Small intestine (tissue), 7 donors: ENCODE measurements at regions not wholly inside any gene's neighbourhood (a gene's known extent, or its start where the extent isn't known, plus 50 kb on each side); places are given as distances from the start of the nearest gene placed in this dataset.
"Not testable (repeated sequence)": the region's sequence is repeated elsewhere in the genome, so short reads cannot be mapped to it uniquely, and the experiment has no call there.

Experiments
- DNase-seq, 2 donors: peaks; one replicate each; pipeline versions ENCODE4 v3.0.0 to v3.0.0-alpha.2; 2013
- FAIRE-seq: peaks from 2 replicates; lab custom pipeline; 2012; peaks lifted over from hg19 to GRCh38; lab: Jason Lieb, UNC
- H3K27ac ChIP-seq, 3 donors: one replicate each; pipeline ENCODE4 v1.5.1; 2013; ENCODE audit warnings: low read length in 2 of 3, mild to moderate bottlenecking in 2 of 3, control low read depth in 1 of 3, inconsistent platforms in 1 of 3, low read depth in 1 of 3, moderate library complexity in 1 of 3
- H3K27me3 ChIP-seq, 3 donors: one replicate each; pipeline ENCODE4 v1.6.1; 2013; ENCODE audit warnings: low read length in 3 of 3, inconsistent platforms in 1 of 3; ENCODE audit not compliant: control insufficient read depth in 3 of 3, insufficient read depth in 3 of 3
- H3K36me3 ChIP-seq, 3 donors: one replicate each; pipeline ENCODE4 v1.6.1; 2013; ENCODE audit warnings: low read length in 3 of 3, inconsistent platforms in 1 of 3, low read depth in 1 of 3, mild to moderate bottlenecking in 1 of 3, moderate library complexity in 1 of 3; ENCODE audit not compliant: control insufficient read depth in 3 of 3, insufficient read depth in 2 of 3
- H3K4me1 ChIP-seq, 3 donors: one replicate each; pipeline ENCODE4 v1.6.1; 2013; ENCODE audit warnings: low read length in 2 of 3, inconsistent platforms in 1 of 3, low read depth in 1 of 3, mild to moderate bottlenecking in 1 of 3, moderate library complexity in 1 of 3; ENCODE audit not compliant: control insufficient read depth in 3 of 3, insufficient read depth in 2 of 3
- H3K4me3 ChIP-seq, 3 donors: one replicate each; pipeline ENCODE4 v1.5.1; 2013; ENCODE audit warnings: low read length in 3 of 3, control low read depth in 1 of 3, inconsistent platforms in 1 of 3, low read depth in 1 of 3, mild to moderate bottlenecking in 1 of 3, moderate library complexity in 1 of 3
- H3K9me3 ChIP-seq, 2 donors: one replicate each; pipeline ENCODE4 v1.6.1; 2013; ENCODE audit warnings: low read depth in 1 of 2, low read length in 1 of 2; ENCODE audit not compliant: control insufficient read depth in 2 of 2, insufficient read depth in 1 of 2
- WGBS, 3 donors: extraction: QIAGEN DNeasy Blood & Tissue Kit; methylation state at CpG; one replicate each; pipeline ENCODE4 v1.1.7; 2013; 5-methylcytosine and 5-hydroxymethylcytosine counted together
- donor health status: healthy with polysubstance abuse.
- donor health status: control.
- donor health status: control.
- donor health status: Bipolar disorder and iron deficiency.
- donor health status: healthy.

DNA sequence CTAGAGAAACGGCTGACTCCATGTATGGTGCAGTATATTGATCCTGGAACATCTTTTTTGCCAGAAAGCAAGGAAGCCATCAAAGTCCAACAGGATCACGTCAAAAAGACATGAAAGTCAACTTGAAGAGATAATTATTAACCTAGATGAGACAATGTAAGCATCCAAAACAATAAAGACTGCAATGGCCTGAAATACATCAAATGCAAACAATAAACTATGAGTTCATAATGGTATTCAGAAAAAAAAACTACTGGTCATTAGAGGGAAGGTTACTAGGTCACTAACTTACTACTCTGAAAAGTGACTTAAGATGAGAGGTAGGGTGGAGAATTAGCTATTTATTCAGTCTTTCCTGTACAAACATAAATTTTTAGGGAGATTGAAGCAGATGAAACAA is 75.3 kb upstream of the OR4F16 start:
- H3K4me1 ChIP-seq, H3K36me3 ChIP-seq, DNase-seq, H3K9me3 ChIP-seq, H3K27ac ChIP-seq, H3K4me3 ChIP-seq, FAIRE-seq, H3K27me3 ChIP-seq: not testable (repeated sequence)
- no CpG with 5 or more reads among the region's 2 CpGs for WGBS, 3 donors

GRCh38 chr1:771449-771848 is 85.0 kb upstream of the OR4F16 start:
- not testable (repeated sequence) for H3K36me3 ChIP-seq, H3K27me3 ChIP-seq, H3K4me3 ChIP-seq, FAIRE-seq, H3K4me1 ChIP-seq, H3K9me3 ChIP-seq, DNase-seq, H3K27ac ChIP-seq
- WGBS, 3 donors: 89 to 98% (median 96%) methylated on average over 5 to 6 of the region's 8 CpGs

DNA sequence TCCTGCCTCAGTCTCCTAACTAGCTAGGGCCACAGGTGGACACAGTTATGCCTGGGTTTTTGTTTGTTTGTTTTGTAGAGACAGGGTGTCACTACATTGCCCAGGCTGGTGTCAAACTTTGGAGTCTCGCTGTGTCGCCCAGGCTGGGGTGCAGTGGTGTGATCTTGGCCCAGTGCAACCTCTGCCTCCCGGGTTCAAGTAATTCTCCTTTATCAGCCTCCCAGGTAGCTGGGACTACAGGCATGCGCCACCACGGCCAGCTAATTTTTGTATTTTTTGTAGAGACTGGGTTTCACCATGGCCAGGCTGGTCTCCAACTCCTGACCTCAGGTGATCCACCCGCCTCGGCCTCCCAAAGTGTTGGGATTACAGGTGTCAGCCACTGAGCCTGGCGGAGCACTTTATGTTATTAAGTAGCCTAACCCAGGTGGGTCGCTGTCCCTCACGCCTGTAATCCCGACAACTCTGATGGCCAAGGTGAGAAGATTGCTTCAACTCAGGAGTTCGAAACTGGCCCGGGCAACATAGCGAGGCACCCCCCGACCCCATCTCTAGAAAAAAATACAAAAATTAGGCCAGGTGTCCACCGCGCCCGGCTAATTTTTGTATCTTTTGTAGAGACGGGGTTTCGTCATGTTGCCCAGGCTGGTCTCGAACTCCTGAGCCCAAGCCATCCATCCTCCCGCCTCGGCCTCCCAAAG is 91.2 kb upstream of the OR4F16 start:
- H3K27me3 ChIP-seq, FAIRE-seq, H3K9me3 ChIP-seq, H3K4me1 ChIP-seq, H3K36me3 ChIP-seq: not testable (repeated sequence)
- 84 to 90% (median 86%) methylated on average over 20 to 21 of the region's 23 CpGs for WGBS, 3 donors
- peak in 1 of 2 donors; percentile 1 for DNase-seq
- Histone ChIP-seq H3K4me3 (peak overlapping the region in 1 of 3 donors; percentile 72), H3K27ac (peak overlapping the region in 1 of 3 donors; percentile 93)

GRCh38 chr1:778451-779278 is 92.2 kb upstream of the OR4F16 start:
- FAIRE-seq, H3K36me3 ChIP-seq: not testable (repeated sequence)

DNA sequence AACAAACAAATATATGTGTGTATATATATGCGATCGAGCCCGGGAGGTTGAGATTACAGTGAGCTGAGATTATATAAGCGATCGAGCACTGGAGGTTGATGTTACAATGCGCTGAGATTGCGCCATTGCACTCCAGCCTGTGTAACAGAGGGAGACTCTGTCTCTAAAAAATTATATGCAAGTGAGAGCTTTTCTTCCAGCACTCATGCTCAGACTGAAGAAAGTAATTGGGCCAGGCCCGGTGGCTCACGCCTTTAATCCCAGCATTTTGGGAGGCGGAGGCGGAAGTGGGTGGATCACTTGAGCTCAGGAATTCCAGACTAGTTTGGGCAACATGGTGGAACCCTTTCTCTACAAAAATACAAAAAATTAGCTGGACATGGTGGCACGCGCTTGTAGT is 93.2 kb upstream of the OR4F16 start:
- Histone ChIP-seq H3K4me3 (peak overlapping the region in 1 of 3 donors; percentile 10), H3K27ac (peak overlapping the region in 1 of 3 donors; percentile 54)
- peak; percentile 9 to 11 for DNase-seq
- WGBS, 3 donors: 34 to 47% (median 43%) methylated on average over 11 to 13 of the region's 13 CpGs
- not testable (repeated sequence) for FAIRE-seq, H3K4me1 ChIP-seq, H3K36me3 ChIP-seq, H3K9me3 ChIP-seq, H3K27me3 ChIP-seq

More at GRCh38 chr1:778451-779278, 92.2 kb upstream of the OR4F16 start:
- WGBS, 3 donors: 0 to 1% (median 0%) methylated on average over 48 to 65 of the region's 65 CpGs
- Histone ChIP-seq H3K4me3 (peak overlapping the region; percentile 57 to 72 (median 64)), H3K27ac (peak overlapping the region; percentile 89 to 94 (median 93))
- not testable (repeated sequence) for H3K27me3 ChIP-seq, H3K4me1 ChIP-seq, H3K9me3 ChIP-seq
- DNase-seq: peak; percentile 99

DNA sequence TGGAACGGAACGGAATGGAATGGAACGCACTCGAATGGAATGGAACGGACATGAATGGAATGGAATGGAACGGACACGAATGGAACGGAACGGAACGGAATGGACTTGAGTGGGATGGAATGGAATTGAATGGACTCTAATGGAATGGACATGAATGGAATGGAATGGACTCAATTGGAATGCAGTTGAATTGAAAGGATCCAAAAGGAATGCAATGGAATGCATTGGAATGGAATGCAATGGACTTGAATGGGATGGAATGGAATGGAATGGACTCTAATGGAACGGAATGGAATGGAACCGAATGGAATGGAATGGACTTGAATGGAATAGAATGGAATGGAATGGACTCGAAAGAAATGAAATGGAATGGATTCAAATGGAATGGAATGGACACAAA is 102.4 kb upstream of the OR4F16 start:
- H3K4me1 ChIP-seq: no peaks in the 10 kb centered on the region
- DNase-seq: no peak
- H3K9me3 ChIP-seq: peaks cover 2 to 15% of the 10 kb centered on the region in 2 donors
- H3K4me3 ChIP-seq: no peak overlapping the region
- no peak overlapping the region for H3K27ac ChIP-seq
- no peaks in the 10 kb centered on the region for H3K27me3 ChIP-seq
- WGBS, 3 donors: 96 to 99% (median 96%) methylated on average over 13 of the region's 13 CpGs
- no peak for FAIRE-seq
- peaks cover 0 to 2% (median 0%) of the 10 kb centered on the region in 3 donors for H3K36me3 ChIP-seq

DNA sequence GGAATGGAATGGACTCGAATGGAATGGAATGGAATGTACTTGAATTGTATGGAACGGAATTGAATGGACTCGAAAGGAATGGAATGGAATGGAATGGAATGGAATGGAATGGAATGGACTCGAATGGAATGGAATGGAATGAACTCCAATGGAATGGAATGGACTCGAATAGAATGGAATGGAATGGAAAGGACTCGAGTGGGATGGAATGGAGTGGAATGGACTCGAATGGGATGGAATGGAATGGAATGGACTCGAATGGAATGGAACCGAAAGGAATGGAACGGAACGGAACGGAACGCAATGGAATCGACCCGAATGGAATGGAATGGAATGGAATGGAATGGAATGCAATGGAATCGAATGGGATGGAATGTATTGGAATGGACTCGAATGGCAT is 103.2 kb upstream of the OR4F16 start:
- not testable (repeated sequence) for DNase-seq, H3K27ac ChIP-seq, H3K4me1 ChIP-seq, H3K27me3 ChIP-seq, H3K36me3 ChIP-seq, H3K4me3 ChIP-seq, FAIRE-seq
- peaks cover 2 to 15% of the 10 kb centered on the region in 2 donors for H3K9me3 ChIP-seq
- WGBS, 3 donors: 96 to 98% (median 98%) methylated on average over 17 of the region's 17 CpGs

- FAIRE-seq, H3K27me3 ChIP-seq, H3K36me3 ChIP-seq, DNase-seq, H3K4me3 ChIP-seq, H3K4me1 ChIP-seq, H3K27ac ChIP-seq: not testable (repeated sequence)
- peaks cover 2 to 15% of the 10 kb centered on the region in 2 donors for H3K9me3 ChIP-seq
- WGBS, 3 donors: 95 to 97% (median 95%) methylated on average over 10 of the region's 10 CpGs
Observed at GRCh38 chr1:790388-790930, 104.0 kb upstream of the OR4F16 start.
